Activated T-cell treated with anti-CD3 and anti-CD28 coated beads for 1 hour (primary cell): ENCODE measurements at regions not wholly inside any gene's neighbourhood (a gene's known extent, or its start where the extent isn't known, plus 50 kb on each side); places are given as distances from the start of the nearest gene placed in this dataset.
"Not testable (repeated sequence)": the region's sequence is repeated elsewhere in the genome, so short reads cannot be mapped to it uniquely, and the experiment has no call there.

Source experiments
- DNase-seq: peaks from one replicate; pipeline ENCODE4 v3.0.0-alpha.2; 2020; ENCODE audit warnings: low read depth

DNA sequence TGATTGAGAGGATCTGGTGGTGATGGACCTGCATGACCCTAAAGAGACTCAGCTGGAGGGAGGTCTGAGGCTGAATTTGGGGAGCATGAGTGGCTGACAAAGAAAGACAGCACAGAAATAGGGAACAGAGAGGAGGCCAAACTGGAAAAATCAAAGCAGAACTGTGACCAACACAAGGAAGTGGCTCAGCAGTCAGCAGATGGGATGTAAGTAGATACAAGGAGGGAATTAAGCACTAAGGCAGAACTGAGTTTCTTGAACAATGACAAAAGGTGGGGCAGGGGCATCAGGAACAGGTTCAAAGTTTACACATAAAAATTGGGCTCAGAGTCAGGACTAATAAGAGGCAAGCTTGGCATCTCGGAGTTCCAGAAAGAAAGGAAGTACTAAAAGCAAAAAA is 144.3 kb upstream of the KLF3 start:
- no peak for DNase-seq

DNA sequence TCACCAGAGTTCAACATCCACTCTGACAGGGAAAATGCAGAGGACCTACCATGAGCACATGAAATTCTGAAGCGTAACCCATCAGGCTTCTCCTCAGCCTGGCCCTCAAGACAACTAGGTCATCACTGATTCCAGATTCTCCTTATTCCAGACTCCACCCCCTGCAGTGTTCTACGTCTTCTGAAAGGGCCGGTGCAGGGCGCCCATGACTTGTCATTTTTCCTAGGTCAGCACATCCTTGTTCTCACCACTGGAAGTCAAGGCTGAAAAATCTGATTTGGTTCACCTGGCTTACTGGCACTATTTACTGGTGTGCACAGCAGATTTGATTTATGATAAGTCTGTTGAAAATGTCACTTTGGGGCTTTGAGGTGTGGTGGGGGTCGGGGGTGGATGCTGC is 140.9 kb upstream of the KLF3 start:
- DNase-seq = no peak

DNA sequence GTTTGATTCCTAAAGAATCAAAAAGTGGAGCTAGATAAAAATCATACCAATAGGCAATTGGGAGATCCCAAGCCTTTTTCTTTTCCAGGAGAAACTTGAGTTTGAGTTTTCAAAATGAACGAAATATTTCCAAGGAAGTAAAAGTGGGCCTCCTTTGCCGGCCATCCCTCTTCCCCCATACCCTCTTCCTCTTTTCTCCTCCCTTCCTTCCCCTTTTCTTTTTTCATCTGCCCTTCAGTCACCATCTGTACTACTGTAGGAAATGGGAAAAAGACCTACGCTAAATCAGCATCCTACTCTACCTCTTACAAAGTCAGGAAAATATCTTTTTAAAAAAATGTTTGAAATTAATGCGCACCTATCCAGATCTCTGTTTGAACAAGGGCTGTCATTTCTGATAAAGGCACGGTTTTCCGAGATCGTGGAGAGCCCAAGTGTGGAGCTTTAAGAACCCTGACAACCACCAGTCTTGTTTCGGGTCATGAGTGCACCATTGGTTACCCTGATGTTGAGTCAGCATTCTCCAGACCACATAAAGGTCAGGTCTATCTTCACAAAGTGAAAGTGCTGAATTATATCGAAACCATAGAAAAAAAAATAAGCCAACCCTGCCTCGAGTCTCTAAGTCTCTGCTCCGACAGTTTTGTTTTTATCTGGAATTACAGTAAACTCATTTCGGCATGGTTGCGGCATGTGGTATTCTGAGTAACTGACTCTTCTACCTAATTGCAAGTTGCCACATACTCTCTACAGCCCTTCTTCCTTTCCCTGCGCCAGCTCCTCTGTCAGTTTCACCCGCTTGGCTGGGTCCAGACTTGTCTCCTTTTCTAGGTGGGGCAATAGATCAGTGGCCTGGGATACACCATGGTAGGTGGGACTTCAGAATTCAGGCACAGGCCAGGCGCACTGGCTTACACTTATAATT is 140.2 kb upstream of the KLF3 start:
- DNase-seq = no peak

DNA sequence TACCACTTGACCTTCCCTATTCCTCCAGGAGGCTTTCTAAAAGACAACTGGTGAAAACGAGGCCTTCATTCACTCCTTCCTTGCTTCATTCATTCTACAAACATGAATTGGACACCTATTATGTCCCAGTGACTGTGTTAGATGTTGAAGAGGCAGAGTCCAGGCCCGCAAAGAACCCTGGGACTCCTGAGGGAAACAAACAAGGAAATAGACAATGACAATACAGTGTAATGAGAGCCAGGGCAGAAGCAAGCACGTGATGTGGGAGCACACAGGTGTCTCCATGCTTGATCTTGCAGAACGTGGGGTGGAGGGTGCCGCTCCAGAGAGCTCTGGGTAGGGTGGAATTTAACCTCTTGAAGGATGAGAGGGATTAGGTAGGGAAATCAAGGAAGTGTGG is 137.6 kb upstream of the KLF3 start:
- no peak for DNase-seq

DNA sequence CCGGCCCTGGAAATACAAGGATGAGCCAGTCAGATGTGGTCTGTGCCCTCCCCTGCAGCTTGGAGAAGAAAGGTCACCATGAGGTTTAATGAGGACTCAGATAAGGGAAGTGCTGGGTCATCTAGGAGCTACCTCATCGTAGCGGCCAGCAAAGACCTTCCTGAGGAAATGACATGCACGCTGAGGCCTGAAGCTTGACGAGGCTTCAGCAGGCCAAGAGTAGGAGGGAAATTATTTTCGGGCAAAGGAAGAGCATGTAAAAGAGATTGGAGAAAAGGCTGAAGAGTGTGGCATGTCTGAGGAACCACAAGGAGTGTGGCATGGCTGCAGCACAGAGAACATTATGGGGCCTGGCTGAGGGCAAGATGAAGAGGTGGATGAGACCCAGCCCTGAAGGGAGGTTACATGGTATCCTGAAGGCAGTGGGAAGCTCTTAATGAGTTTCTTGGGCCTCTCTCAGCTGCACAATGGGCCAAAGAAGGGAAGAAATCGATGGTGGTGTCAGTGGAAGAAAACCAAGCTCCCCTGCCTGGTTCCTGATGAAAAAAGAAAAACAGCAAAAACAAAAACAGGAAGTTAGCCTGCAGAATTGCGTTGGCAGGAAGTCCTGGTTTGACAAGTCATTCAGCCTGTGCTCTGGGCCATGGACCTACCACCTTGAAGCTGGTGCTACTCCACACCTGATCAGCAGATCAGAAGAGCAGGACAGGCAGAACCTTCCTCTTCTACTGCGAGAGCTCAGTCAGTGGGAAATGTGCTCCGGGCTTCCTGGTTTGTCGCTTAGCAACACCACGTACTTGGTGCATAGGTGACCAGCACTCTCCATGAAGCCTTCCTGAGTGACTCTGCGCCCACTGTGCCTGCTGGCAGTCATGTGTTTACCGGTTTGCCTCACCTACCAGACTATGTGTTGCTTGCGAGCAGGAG is 134.5 kb upstream of the KLF3 start:
- no peak for DNase-seq

DNA sequence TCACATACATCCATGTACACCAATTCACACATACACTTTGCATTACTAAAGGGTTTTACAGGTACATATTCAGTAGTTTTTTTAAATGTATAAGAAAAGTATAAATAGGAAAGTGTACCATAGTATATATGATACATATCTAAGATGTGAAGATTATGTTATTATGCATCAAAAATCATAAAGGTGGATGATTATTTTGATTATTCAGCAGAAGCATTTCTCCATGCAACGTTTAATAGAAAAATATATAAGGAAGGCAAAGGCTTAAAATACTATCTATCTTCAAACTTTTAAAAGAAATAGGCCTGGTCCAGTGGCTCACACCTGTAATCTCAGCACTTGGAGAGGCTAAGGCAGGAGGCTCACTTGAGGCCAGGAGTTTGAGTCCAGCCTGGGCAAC is 133.5 kb upstream of the KLF3 start:
- DNase-seq = no peak

DNA sequence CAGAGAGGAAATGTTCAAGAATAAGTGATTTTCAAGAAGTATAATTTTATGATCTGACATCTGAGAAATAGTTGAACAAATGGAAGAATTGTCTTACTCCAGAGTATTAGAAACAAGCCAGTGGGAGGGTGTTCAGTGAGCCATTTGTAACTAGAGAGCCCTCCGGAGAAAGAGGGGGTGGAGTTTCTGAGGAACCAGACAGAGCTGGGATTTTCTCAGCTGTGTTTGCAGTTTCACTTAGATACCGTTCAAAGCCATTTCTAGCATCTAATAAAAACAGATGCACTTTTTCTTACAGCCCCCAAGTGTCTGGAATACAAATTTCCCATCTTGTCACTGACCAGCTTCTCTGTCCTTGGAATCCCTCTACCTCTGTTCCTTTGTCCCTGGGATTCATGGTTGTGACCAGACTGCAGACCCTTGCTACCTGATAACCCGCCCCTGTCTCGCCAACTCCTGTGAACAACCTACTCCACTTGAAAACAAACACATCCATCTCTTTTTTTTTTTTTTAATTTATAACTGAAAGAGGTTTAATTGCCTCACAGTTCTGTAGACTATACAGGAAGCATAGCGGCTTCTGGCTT is 132.8 kb upstream of the KLF3 start:
- no peak for DNase-seq

DNA sequence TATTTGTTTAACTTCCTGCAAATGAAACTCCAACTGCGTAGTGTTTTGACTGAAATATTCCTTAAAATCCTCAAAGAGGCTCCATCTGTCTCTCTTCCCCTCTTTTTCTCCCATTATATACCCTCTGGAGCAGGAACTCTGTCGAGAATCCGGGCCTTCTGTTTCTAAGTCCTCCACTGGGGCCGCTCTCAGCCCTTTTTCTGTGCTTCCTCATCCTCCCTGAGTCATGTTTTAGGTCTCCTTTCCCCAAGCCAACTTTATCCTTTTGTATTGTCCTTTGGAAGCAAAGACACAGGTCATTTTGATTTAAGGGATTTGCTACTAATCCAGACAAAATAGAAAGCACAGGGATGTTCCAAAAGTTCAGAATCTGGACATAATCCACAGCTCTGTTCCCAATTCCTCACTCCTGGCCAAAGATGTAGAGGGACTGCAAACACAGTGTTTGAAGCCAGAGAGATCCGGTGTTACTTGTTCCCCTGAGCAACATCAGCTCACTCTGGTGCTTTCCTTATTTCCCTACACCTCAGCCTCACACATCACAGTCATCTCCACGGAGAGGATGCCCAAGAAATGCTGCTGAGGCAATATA is 131.0 kb upstream of the KLF3 start:
- no peak for DNase-seq

DNA sequence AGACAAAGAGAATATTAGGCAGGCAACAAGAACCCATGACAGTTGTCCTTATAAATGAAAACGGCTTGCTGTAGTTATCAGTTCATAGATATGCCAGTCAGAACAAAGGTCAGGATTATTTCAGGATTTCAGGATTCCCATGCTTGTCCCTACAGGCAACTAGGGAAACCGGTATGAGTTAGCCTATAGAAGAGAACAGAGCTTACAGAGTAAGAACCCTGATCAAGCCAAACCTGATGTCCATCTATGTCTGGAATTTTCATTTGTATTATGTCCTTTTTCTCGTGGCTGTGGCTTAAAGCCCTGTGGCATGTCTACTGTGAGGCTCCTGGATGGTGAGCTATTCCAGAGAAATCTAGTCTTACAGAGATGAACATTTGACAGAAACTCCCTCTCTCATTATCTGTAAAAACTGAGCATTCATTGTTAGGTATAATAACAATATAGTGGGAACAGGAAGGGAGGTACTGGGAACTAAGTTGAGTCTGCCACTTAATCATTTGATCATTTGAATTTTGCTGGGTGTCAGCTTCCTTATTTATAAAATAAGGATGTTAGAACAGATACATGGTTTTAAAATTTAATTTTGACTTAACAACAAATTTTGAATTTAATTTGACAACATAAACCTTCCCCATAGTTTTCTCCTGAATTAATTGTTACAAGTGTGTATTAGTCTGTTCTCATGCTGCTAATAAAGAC is 129.5 kb upstream of the KLF3 start:
- DNase-seq = no peak

DNA sequence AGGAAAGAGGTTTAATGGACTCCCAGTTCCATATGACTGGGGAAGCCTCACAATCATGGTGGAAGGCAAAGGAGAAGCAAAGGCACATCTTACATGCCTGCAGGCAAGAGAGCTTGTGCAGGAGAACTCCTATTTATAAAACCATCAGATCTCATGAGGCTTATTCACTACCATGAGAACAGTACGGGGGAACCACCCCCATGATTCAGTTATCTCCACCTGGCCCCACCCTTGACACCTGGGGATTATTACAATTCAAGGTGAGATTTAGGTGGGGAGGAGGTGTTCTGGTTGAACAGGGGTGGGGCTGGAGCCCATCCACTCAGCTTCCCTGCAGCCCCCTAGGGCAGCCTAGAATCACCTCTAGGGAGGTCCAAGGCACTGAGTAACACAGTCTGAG is 128.9 kb upstream of the KLF3 start:
- not testable (repeated sequence) for DNase-seq

DNA sequence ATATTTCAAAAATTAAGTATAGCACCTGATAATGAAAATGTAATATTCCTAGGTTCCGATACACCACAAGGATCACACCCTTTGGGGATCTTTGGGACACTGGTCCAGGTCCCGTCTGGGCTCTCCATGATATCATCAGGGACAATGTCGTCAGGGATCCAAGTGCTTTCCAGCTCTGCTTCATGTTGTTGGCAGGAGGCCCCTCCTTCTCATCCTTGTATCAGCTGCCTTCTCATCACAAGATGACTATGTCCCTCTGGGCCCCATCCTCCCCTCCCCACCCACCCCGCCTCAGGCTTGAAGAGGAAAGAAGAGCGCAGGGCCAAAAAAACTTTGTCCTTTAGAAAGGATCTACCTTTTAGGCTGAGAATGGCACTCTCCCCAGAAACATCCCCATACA is 128.3 kb upstream of the KLF3 start:
- DNase-seq = no peak

DNA sequence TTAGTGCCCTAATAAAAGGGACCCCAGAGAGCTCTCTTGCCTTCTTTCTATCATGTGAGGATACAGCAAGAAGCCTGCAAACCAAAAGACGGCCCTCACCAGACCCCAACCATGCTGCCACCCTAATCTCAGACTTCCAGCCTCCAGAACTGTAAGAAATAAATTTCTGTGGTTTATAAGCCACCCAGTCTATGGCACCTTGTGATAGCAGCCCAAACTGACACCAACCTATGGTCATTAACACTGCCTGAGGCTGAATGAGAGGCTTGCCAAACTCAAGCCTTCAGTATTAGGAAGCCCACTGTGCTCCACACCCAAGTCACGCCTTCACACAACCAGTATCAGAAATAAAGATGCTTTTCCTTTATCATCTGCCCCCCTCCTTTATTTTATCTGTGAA is 127.3 kb upstream of the KLF3 start:
- DNase-seq = no peak

DNA sequence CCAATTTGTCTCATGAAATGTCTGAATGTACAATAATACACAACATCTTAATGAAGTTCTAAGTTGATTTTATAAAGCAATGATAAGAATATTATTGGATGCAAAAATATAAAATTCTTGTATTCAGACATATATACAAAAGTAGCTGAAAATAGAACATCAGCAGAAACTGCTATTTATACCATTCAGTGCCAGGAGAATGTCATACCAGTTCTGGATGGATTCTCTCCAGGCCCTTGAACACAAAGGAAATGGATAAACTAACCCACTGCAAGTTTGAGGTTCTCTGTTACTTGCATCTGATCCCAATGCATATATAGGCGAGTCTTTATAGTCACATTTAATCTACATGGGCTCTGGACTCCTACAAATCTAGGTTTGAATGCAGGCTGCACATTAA is 126.3 kb upstream of the KLF3 start:
- DNase-seq = no peak

DNA sequence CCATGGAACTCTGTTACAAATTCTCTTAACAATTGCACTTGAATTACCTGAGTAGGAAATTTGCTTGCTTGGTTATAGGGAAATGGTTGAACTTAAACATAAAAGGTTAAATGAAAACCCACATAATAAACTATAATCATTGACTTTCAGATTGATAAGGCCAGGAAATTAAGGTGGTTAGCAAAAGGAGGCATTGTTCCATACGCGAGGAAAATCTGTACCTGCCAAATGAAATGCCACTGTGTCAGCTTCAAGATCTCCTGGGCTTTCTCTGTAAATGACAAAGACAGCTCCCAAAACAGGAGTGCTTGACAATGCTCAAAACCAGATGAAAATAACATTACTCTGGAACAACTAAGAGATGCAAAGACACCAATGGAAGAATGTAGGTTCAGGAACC is 125.5 kb upstream of the KLF3 start:
- no peak for DNase-seq

DNA sequence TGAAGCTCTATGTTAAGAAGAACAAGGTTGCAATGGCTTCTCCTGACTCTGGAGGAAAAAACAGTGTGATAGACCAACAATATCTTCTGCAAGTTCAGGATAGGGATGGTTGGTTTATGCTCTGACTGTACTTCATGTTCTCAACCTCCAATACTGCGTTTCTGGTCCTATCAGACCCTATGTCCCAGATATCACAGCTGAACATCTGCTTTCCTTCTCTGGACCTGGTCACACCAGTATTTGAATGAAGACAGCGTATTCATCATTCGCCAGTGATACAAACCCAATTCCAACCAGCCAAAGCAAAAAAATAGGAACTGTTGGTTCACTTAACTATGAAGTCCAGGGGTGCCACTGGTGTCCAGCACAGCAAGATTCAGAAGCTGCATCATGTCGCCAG is 124.5 kb upstream of the KLF3 start:
- DNase-seq = no peak

DNA sequence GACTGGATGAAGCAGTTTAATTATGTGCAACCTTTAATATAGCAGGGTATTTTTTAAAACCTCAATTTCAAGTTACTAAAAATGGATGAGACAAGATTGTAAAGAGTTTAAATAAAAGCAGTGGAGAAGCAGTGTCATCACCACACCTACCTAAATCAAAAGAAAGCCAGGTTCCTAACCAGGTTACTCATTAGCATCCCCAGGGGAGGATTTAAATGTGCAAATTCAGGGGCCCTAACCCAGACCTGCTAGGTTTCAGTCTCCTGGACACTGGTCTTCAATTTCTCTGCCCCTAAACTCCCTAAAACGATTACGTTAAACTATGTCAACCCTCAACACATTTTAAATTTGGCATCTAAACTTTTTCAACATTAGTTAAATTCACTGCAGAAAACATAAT is 116.9 kb upstream of the KLF3 start:
- DNase-seq = no peak

DNA sequence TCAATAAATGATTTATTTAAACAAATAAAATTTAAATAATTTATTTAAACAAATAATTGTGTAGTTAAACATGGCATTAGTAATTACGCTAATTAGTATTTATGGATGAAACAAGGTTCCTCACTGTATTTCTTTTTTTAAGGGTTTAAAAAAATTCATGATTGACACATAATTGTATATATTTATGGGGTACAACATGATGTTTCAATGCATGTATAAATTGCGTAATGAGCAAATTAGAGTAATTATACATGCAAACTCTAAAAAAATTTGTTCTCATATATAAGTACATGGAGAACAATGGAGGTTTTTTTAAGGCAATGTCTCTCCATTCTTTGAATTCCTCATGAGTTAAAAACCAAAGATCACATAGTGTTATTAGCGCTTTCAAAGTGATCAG is 115.7 kb upstream of the KLF3 start:
- DNase-seq = no peak

DNA sequence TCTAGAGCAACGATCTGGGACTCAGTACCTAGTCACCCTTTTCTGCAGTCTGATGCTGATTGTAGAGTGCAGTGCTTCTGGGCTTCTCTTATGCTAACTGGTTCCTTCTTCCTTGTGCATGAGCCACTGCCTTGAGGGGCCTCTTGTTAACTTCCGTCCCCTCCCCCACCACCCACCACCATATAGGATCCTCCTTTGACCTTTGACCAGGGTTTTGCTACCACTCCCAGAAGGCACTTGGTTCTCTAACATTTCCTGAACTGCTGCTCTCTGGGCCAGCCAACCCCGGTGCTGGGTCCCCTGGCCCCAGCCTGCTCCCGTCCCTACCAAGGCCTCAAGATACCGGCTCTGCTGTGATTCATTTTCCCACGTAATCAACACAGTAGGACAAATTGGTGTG is 104.6 kb upstream of the KLF3 start:
- DNase-seq = no peak

DNA sequence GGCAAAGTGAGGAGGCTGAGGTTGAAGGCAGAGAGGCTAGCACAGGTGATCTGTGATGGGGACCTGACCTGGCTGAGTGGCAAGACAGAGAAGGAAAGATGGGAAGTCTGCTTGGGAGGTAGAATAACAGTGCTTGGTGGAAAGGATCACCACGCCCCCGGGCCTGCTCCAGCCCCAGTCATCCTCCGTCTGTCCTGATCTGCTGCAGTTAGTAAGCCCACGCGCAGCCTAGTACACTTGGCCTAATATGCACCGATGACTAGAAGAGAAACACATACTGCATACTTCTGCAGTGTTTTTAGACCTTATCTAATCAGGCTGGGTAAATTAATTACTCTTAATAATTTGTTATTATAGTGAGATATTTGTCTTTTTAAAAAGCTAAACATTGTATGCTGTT is 103.7 kb upstream of the KLF3 start:
- no peak for DNase-seq

DNA sequence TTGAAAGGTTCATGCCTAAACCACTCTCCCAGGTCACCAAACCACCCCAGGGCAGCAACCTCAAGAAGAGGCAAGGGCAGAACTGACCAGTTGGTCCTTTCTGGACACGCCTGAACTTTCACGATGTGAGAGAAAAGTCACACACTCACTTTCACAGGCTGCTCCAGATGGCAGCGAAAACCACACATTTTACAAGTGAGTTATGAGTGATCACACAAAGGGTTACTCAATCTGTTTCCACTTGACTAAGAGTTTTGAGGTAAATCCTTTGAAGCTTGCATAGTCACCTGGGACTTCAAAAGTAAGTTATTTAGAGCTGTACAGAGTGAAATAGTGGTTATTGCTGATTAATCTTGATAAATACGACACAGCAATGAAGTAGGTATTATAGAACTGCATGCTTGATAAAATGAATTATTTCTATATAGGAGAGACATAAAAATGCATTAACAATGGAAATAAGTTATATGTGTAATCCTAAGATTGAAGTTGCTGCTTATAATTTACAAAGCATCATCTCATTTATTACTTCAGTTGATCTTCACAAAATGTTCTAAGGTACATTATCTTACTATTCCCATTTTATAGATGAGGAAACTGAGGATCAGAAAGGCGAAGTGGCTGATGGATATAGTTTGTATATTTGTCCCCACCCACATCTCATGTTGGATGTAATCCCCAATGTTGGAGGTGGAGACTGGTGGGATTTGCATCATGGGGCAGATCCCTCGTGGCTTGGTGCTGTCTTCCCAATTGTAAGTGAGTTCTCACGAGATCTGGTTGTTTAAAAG is 103.0 kb upstream of the KLF3 start:
- DNase-seq = no peak

DNA sequence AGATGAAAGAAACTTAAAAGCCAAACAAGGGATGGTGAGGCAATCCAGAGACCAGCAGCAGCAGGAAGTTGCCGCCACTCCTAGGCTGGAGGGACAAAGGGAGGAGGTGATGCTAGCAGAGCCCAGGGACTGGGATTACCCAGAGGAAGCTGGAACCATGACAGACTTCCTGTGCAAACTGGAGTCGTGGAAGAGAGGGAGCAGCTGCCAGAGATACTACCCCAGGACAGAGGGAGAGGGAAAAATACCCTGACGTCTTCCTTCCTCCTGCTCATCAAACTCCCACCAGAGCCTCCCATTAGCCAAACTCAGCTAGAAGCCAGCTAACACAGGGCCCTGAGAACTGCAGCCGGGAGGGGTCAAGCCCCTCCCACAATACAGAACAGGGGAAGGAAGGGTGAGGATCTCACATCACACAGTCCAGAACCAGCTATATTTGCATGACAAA is 101.2 kb upstream of the KLF3 start:
- no peak for DNase-seq
